ENCODE measurements at regions not wholly inside any gene's neighbourhood (a gene's known extent, or its start where the extent isn't known, plus 50 kb on each side); places are given as distances from the start of the nearest gene placed in this dataset.

GRCh38 chr1:78437396-78437795, 53.4 kb upstream of the PTGFR start:
- TF ChIP-seq, protein P1, sequence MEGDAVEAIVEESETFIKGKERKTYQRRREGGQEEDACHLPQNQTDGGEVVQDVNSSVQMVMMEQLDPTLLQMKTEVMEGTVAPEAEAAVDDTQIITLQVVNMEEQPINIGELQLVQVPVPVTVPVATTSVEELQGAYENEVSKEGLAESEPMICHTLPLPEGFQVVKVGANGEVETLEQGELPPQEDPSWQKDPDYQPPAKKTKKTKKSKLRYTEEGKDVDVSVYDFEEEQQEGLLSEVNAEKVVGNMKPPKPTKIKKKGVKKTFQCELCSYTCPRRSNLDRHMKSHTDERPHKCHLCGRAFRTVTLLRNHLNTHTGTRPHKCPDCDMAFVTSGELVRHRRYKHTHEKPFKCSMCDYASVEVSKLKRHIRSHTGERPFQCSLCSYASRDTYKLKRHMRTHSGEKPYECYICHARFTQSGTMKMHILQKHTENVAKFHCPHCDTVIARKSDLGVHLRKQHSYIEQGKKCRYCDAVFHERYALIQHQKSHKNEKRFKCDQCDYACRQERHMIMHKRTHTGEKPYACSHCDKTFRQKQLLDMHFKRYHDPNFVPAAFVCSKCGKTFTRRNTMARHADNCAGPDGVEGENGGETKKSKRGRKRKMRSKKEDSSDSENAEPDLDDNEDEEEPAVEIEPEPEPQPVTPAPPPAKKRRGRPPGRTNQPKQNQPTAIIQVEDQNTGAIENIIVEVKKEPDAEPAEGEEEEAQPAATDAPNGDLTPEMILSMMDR (IDR thresholded peaks at IDR 0.05), result no peak
- no peak for TF ChIP-seq POLR2AphosphoS5 (IDR thresholded peaks at IDR 0.05)

Data from prostate gland (tissue), 2 donors.